HG03159 (cell line): ENCODE measurements at regions not wholly inside any gene's neighbourhood (a gene's known extent, or its start where the extent isn't known, plus 50 kb on each side); places are given as distances from the start of the nearest gene placed in this dataset.
"Not testable (repeated sequence)": the region's sequence is repeated elsewhere in the genome, so short reads cannot be mapped to it uniquely, and the experiment has no call there.

ENCODE experiments used
- ATAC-seq: cut with Tn5 transposase; IDR thresholded peaks from one replicate; pipeline ENCODE4 v1.9.1; 2021; ENCODE audit warnings: mild to moderate bottlenecking, moderate library complexity; ENCODE audit not compliant: unreplicated experiment

DNA sequence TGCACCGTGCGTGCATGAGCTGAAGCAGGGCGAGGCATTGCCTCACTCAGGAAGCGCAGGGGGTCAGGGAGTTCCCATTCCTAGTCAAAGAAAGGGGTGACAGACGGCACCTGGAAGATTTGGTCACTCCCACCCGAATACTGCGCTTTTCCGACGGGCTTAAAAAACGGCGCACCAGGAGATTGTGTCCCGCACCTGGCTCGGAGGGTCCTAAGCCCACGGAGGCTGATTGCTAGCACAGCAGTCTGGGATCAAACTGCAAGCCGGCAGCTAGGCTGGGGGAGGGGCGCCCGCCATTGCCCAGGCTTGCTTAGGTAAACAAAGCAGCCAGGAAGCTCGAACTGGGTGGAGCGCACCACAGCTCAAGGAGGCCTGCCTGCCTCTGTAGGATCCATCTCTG is 85.6 kb upstream of the TSLP start:
- ATAC-seq = not testable (repeated sequence)

DNA sequence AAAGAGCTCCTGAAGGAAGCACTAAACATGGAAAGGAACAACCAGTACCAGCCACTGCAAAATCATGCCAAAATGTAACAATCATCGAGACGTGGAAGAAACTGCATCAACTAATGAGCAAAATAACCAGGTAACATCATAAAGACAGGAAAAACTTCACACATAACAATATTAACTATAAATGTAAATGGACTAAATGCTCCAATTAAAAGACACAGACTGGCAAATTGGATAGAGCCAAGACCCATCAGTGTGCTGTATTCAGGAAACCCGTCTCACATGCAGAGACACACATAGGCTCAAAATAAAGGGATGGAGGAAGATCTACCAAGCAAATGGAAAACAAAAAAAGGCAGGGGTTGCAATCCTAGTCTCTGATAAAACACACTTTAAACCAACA is 83.9 kb upstream of the TSLP start:
- not testable (repeated sequence) for ATAC-seq

- no peak for ATAC-seq
Observed at GRCh38 chr5:110996742-110997141, 74.8 kb upstream of the TSLP start.

DNA sequence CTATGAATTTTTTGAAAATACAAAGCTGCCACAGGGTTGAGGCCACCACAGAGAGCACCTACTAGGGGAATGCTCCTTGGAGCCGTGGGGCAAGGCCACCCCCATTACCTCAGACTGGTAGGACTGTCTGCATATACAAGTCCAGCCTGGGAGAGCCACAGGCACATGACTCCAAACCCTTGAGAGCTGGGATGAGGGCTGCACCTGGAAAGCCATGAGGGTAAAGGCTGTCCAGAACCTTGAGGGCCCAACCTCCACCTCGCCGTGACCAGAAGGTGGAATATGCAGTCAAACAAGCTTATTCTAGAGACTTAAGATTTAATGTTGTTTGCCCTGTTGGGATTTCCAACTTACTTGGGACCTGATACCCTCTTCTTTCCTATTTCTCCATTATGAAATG is 69.5 kb upstream of the TSLP start:
- no peak for ATAC-seq

GRCh38 chr5:111003623-111004022 is 67.9 kb upstream of the TSLP start:
- ATAC-seq = no peak

GRCh38 chr5:111004291-111004690 is 67.2 kb upstream of the TSLP start:
- ATAC-seq = no peak

- ATAC-seq = no peak
Observed at GRCh38 chr5:111010783-111011182, 60.7 kb upstream of the TSLP start.

DNA sequence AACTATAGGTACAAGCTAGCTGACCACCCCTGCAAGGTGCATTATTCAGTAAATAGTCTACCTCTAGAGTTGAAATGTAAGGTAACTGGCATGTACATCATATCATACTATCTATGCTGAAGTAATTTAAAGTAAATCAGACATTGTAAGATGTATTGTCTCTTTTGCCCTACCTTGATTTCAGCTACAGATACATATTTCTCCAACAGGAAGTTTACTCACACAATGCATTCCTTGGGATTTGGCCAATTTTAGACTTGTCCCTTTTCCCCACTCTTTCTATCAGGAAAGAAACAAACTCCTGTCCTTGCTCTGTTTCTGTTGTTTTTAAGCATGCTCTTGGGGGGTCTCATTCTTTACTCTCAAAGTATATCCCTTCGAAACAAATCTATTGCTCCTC is 58.5 kb upstream of the TSLP start:
- no peak for ATAC-seq

DNA sequence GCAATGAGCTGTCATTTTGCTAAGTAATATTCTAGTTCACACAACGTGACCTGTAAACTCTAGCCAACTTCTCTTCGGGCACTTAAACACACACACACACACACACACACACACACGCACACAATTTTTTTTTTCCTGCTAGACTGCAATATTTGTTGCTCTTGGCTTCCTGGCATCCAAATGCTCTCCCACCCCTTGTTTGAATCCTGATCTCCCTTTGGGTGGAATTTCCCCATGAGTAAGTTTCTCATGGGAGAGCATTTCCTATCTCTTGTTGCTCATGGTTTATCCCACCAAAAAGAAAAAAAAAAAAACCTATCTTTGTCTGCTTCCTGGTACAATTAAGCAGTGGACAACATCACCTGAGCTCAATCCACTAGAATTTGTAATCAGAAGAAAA is 54.7 kb upstream of the TSLP start:
- no peak for ATAC-seq

GRCh38 chr5:111017731-111018130 is 53.8 kb upstream of the TSLP start:
- ATAC-seq = no peak
